SH-SY5Y (cell line): ENCODE measurements at regions not wholly inside any gene's neighbourhood (a gene's known extent, or its start where the extent isn't known, plus 50 kb on each side); places are given as distances from the start of the nearest gene placed in this dataset.

Experiments used
- GATA2 ChIP-seq: IDR thresholded peaks from 2 replicates; pipeline ENCODE4 v1.6.1; 2011; ENCODE audit warnings: mild to moderate bottlenecking, low read depth, low read length
- GATA3 ChIP-seq: IDR thresholded peaks from 2 replicates; pipeline ENCODE4 v1.6.1; 2011; ENCODE audit warnings: low read depth, mild to moderate bottlenecking, low read length, moderate library complexity

DNA sequence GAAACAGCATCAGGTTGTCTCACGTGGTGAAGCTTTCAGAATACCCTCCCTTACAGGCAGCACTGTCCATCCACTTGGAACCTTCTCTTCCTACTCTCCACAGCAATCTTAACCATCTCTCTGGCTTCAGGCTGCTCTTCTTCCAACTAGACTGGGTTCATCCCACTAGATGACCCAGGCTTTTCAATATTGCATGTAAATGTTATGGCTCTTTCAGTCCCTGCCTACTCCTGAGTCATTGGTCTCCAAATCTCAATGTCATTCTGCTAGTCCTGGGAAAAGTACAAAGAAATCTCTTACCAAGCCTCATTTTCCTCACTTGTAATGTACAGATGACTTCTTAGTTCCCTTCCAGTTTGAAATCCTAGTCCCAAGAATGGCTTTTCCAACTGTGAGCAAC is 109.7 kb upstream of the CTNNB1 start:
- no peak for TF ChIP-seq GATA2
- no peak for TF ChIP-seq GATA3
